Naive thymus-derived CD8-positive, alpha-beta T cell (primary cell): ENCODE measurements at regions not wholly inside any gene's neighbourhood (a gene's known extent, or its start where the extent isn't known, plus 50 kb on each side); places are given as distances from the start of the nearest gene placed in this dataset.
A peak's percentile ranks its signal among the peaks of the same experiment; 100 is the strongest.
"Not testable (repeated sequence)": the region's sequence is repeated elsewhere in the genome, so short reads cannot be mapped to it uniquely, and the experiment has no call there.

Experiments used
- ATAC-seq, 2 donors: fragments of 150-1000 bp; cut with Tn5 transposase in 1 of 2; sonication (Bioruptor Pico), chemical (Tn5 transposase) in 1 of 2; 1 replicate in 1 of 2; 2 replicates in 1 of 2; pipeline ENCODE4 v1.10.0; 2021; ENCODE audit warnings: mild to moderate bottlenecking in 2 of 2, moderate library complexity in 2 of 2
- POLR2A ChIA-PET: fragments of 350-600 bp; sonication (Branson Sonifier 250); formaldehyde crosslinking; loops from one replicate; lab custom pipeline; 2021; ENCODE audit warnings: antibody characterized with exemption; lab: Charles Lee
- DNase-seq, 10 donors: peaks; one replicate each; pipeline versions ENCODE4 v3.0.0 to v3.0.0-alpha.2; 2020 to 2022
- H3K27ac Mint-ChIP-seq, 10 donors: one replicate each; pipeline ENCODE4 v1.8.0; 2020 to 2022; ENCODE audit warnings: mild to moderate bottlenecking in 10 of 10, mixed read lengths in 10 of 10, moderate library complexity in 4 of 10, inconsistent platforms in 1 of 10
- H3K27me3 Mint-ChIP-seq, 5 donors: one replicate each; pipeline ENCODE4 v1.8.0; 2021 to 2022; ENCODE audit warnings: mixed read lengths in 5 of 5
- H3K36me3 Mint-ChIP-seq, 3 donors: one replicate each; pipeline ENCODE4 v1.8.0; 2020 to 2022; ENCODE audit warnings: mixed read lengths in 3 of 3, mild to moderate bottlenecking in 2 of 3, inconsistent platforms in 1 of 3
- H3K4me1 Mint-ChIP-seq, 4 donors: one replicate each; pipeline ENCODE4 v1.8.0; 2021 to 2022; ENCODE audit warnings: mixed read lengths in 4 of 4
- H3K4me3 Mint-ChIP-seq, 10 donors: one replicate each; pipeline ENCODE4 v1.8.0; 2020 to 2022; ENCODE audit warnings: mild to moderate bottlenecking in 10 of 10, mixed read lengths in 10 of 10, moderate library complexity in 6 of 10, inconsistent platforms in 1 of 10
- H3K9me3 Mint-ChIP-seq, 9 donors: one replicate each; pipeline ENCODE4 v1.8.0; 2020 to 2022; ENCODE audit warnings: mixed read lengths in 9 of 9, mild to moderate bottlenecking in 3 of 9, inconsistent platforms in 1 of 9, moderate library complexity in 1 of 9

GRCh38 chr6:28600245-28600644, 74.6 kb downstream of the GPX5 start:
- peaks cover 2 to 5% (median 3%) of the 10 kb centered on the region in 3 donors for H3K36me3 Mint-ChIP-seq
- POLR2A ChIA-PET: no interaction called here
- H3K27me3 Mint-ChIP-seq: peaks cover 15 to 74% (median 50%) of the 10 kb centered on the region in 5 donors
- DNase-seq (no peak), ATAC-seq (no peak)
- H3K4me3 Mint-ChIP-seq: no peak overlapping the region
- H3K27ac Mint-ChIP-seq: no peak overlapping the region
- peaks cover 0 to 1% (median 0%) of the 10 kb centered on the region in 4 donors for H3K4me1 Mint-ChIP-seq
- H3K9me3 Mint-ChIP-seq: peaks cover 0 to 21% (median 4%) of the 10 kb centered on the region in 9 donors

GRCh38 chr6:28603891-28604290, 78.2 kb downstream of the GPX5 start:
- POLR2A ChIA-PET: no interaction called here
- Mint-ChIP-seq H3K9me3 (peaks cover 0 to 13% (median 3%) of the 10 kb centered on the region in 9 donors), H3K4me1 (peaks cover 4 to 12% (median 6%) of the 10 kb centered on the region in 4 donors), H3K36me3 (peaks cover 0 to 6% (median 3%) of the 10 kb centered on the region in 3 donors), H3K27ac (no peak overlapping the region), H3K27me3 (peaks cover 8 to 77% (median 56%) of the 10 kb centered on the region in 5 donors), H3K4me3 (no peak overlapping the region)
- ATAC-seq (no peak), DNase-seq (no peak)

GRCh38 chr6:28606424-28607391, 81.0 kb downstream of the GPX5 start:
- Mint-ChIP-seq H3K27me3 (peaks cover 18 to 76% (median 67%) of the 10 kb centered on the region in 5 donors), H3K27ac (peak overlapping the region in 2 of 10 donors; percentile 63 to 85), H3K4me3 (peak overlapping the region; percentile 37 to 72 (median 64)), H3K4me1 (peaks cover 4 to 12% (median 6%) of the 10 kb centered on the region in 4 donors), H3K9me3 (peaks cover 0 to 7% (median 0%) of the 10 kb centered on the region in 9 donors), H3K36me3 (peaks cover 0 to 10% (median 3%) of the 10 kb centered on the region in 3 donors)
- DNase-seq (peak in 7 of 10 donors; percentile 14 to 52 (median 45)), ATAC-seq (peak; percentile 75 to 85)
- POLR2A ChIA-PET: interaction anchor here (0.7 kb wide), 1 partner anchor 1465 kb away, joined by 3 read pairs; no protein-coding TSS in a partner anchor

DNA sequence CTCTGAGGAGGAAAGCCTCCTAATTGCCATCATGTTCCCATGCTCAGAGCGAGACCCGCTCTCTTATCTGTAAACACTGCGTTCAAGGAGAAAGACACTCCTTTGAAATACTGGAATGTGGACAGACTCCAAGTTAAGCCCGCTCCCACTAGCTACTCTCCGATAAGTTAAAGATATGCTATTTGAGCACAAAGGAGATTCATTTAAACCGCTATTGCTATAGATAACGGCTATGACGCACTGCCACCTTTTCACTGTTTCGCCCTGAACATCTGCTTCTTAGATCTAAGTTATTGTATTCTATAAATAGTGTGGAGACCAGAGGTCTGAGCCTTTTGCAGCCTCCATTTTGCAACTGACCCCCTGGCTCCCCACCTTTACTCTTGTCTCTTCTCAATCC, 82.3 kb downstream of the GPX5 start:
- peaks cover 20 to 80% (median 68%) of the 10 kb centered on the region in 5 donors for H3K27me3 Mint-ChIP-seq
- ATAC-seq: no peak
- POLR2A ChIA-PET: no interaction called here
- no peak overlapping the region for H3K4me3 Mint-ChIP-seq
- H3K27ac Mint-ChIP-seq: no peak overlapping the region
- peaks cover 0 to 8% (median 0%) of the 10 kb centered on the region in 9 donors for H3K9me3 Mint-ChIP-seq
- no peak for DNase-seq
- peaks cover 4 to 12% (median 6%) of the 10 kb centered on the region in 4 donors for H3K4me1 Mint-ChIP-seq
- H3K36me3 Mint-ChIP-seq: peaks cover 0 to 10% (median 0%) of the 10 kb centered on the region in 3 donors

GRCh38 chr6:28609672-28610071, 84.0 kb downstream of the GPX5 start:
- POLR2A ChIA-PET: no interaction called here
- Mint-ChIP-seq H3K27me3 (peaks cover 36 to 85% (median 74%) of the 10 kb centered on the region in 5 donors), H3K36me3 (peaks cover 0 to 11% (median 0%) of the 10 kb centered on the region in 3 donors), H3K4me3 (no peak overlapping the region), H3K9me3 (peaks cover 0 to 10% (median 0%) of the 10 kb centered on the region in 9 donors), H3K27ac (no peak overlapping the region), H3K4me1 (peaks cover 4 to 12% (median 6%) of the 10 kb centered on the region in 4 donors)
- ATAC-seq (no peak), DNase-seq (no peak)

DNA sequence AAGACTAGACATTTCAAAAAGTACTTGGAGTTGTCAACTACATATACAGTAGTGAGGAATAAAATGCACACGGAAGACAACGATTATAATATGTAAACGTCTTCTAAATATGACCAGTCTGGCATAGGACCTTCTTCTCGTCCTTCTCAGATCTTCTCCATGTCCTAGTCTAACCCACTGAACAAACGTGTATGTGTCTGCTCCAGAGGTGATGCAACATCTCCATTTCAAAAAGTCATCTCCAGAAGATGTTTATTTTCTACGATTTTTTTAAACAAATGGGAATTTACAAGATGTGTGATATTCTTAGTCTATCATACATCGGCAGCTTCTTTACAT, 89.9 kb downstream of the GPX5 start:
- Mint-ChIP-seq H3K4me1 (no peaks in the 10 kb centered on the region), H3K4me3 (no peak overlapping the region), H3K27ac (peak overlapping the region in 1 of 10 donors; percentile 35), H3K9me3 (peaks cover 0 to 13% (median 4%) of the 10 kb centered on the region in 9 donors), H3K27me3 (peaks cover 37 to 89% (median 65%) of the 10 kb centered on the region in 5 donors), H3K36me3 (peaks cover 0 to 20% (median 2%) of the 10 kb centered on the region in 3 donors)
- POLR2A ChIA-PET: no interaction called here
- no peak for DNase-seq
- no peak for ATAC-seq

GRCh38 chr6:28615955-28616747, 90.5 kb downstream of the GPX5 start:
- Mint-ChIP-seq H3K27ac (no peak overlapping the region), H3K4me3 (no peak overlapping the region), H3K27me3 (peaks cover 37 to 89% (median 68%) of the 10 kb centered on the region in 5 donors), H3K9me3 (peaks cover 0 to 18% (median 8%) of the 10 kb centered on the region in 9 donors), H3K4me1 (peaks cover 0 to 1% (median 0%) of the 10 kb centered on the region in 4 donors), H3K36me3 (peaks cover 0 to 25% (median 2%) of the 10 kb centered on the region in 3 donors)
- DNase-seq (no peak), ATAC-seq (no peak)
- POLR2A ChIA-PET: no interaction called here

DNA sequence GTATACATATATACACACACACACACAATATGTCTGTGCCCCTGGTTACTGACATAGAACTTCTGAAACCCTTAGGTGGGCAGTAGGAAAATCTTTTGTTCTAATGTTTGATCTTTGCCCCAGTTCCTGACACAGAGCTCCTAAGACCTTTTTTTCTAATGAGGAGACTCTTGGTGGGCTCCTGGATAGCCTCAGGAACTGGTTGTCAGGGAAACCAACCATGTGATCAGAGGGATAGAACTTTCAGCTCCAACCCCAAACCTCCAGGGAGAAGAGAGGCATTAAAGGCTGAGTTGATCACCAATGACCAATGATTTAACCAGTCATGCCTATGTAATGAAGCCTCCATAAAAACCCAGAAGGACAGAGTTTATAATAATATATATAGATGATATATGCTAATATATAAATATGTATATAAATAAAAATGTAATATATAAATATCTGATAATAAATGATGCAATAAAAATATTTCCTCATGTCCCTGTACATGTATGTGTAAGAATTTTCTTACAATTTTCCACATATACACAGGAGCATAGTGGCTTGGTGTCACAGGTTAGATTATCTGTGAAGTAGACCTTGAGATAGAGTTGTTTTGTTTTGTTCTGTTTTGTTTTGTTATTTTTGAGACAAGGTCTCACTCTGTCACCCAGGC, 93.3 kb downstream of the GPX5 start:
- Mint-ChIP-seq H3K4me3 (no peak overlapping the region), H3K9me3 (peaks cover 1 to 29% (median 10%) of the 10 kb centered on the region in 9 donors), H3K4me1 (peaks cover 0 to 2% (median 0%) of the 10 kb centered on the region in 4 donors), H3K27ac (no peak overlapping the region), H3K36me3 (peaks cover 2 to 31% (median 3%) of the 10 kb centered on the region in 3 donors), H3K27me3 (peaks cover 32 to 87% (median 59%) of the 10 kb centered on the region in 5 donors)
- no peak for DNase-seq
- POLR2A ChIA-PET: no interaction called here
- ATAC-seq: no peak

DNA sequence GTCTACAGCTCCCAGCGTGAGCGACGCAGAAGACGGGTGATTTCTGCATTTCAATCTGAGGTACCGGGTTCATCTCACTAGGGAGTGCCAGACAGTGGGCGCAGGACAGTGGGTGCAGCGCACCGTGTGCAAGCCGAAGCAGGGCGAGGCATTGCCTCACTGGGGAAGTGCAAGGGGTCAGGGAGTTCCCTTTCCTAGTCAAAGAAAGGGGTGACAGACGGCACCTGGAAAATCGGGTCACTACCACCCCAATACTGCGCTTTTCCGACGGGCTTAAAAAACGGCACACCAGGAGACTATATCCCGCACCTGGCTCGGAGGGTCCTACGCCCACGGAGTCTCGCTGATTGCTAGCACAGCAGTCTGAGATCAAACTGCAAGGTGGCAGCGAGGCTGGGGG, 95.6 kb downstream of the GPX5 start:
- H3K9me3 Mint-ChIP-seq: peaks cover 1 to 25% (median 10%) of the 10 kb centered on the region in 9 donors
- H3K4me1 Mint-ChIP-seq, DNase-seq, H3K27ac Mint-ChIP-seq, ATAC-seq, POLR2A ChIA-PET: not testable (repeated sequence)
- peak overlapping the region in 3 of 10 donors; percentile 7 to 67 (median 27) for H3K4me3 Mint-ChIP-seq
- H3K36me3 Mint-ChIP-seq: peaks cover 0 to 26% (median 3%) of the 10 kb centered on the region in 3 donors
- peaks cover 28 to 67% (median 38%) of the 10 kb centered on the region in 5 donors for H3K27me3 Mint-ChIP-seq

GRCh38 chr6:28623242-28623641, 97.6 kb downstream of the GPX5 start:
- POLR2A ChIA-PET, H3K4me1 Mint-ChIP-seq, H3K27ac Mint-ChIP-seq, ATAC-seq, H3K4me3 Mint-ChIP-seq, DNase-seq: not testable (repeated sequence)
- peaks cover 22 to 48% (median 36%) of the 10 kb centered on the region in 5 donors for H3K27me3 Mint-ChIP-seq
- peaks cover 1 to 28% (median 10%) of the 10 kb centered on the region in 9 donors for H3K9me3 Mint-ChIP-seq
- H3K36me3 Mint-ChIP-seq: peaks cover 0 to 22% (median 3%) of the 10 kb centered on the region in 3 donors

DNA sequence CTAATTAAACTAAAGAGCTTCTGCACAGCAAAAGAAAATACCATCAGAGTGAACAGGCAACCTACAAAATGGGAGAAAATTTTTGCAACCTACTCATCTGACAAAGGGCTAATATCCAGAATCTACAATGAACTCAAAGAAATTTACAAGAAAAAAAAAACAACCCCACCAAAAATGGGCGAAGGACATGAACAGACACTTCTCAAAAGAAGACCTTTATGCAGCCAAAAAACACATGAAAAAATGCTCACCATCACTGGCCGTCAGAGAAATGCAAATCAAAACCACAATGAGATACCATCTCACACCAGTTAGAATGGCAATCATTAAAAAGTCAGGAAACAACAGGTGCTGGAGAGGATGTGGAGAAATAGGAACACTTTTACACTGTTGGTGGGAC, 100.7 kb downstream of the GPX5 start:
- Mint-ChIP-seq H3K36me3 (peaks cover 0 to 15% (median 3%) of the 10 kb centered on the region in 3 donors), H3K27me3 (peaks cover 12 to 31% (median 25%) of the 10 kb centered on the region in 5 donors), H3K9me3 (peaks cover 0 to 18% (median 9%) of the 10 kb centered on the region in 9 donors)
- H3K4me3 Mint-ChIP-seq, H3K4me1 Mint-ChIP-seq, POLR2A ChIA-PET, DNase-seq, H3K27ac Mint-ChIP-seq, ATAC-seq: not testable (repeated sequence)
